ENCODE measurements at regions not wholly inside any gene's neighbourhood (a gene's known extent, or its start where the extent isn't known, plus 50 kb on each side); places are given as distances from the start of the nearest gene placed in this dataset.

- Histone ChIP-seq H3K4me3 (ENCODE audit: low read depth, low read length) (no peak overlapping the region), H3K9me3 (ENCODE audit: control insufficient read depth, insufficient read depth, low read depth, low read length) (no peaks in the 10 kb centered on the region), H3K27me3 (ENCODE audit: control insufficient read depth, insufficient read depth, low read length) (no peaks in the 10 kb centered on the region), H3K27ac (ENCODE audit: low read depth, low read length) (no peak overlapping the region), H3K36me3 (ENCODE audit: control insufficient read depth, insufficient read depth, low read length) (no peaks in the 10 kb centered on the region), H3K4me1 (ENCODE audit: control insufficient read depth, insufficient read depth, low read length) (no peaks in the 10 kb centered on the region), H3K9ac (ENCODE audit: low read length) (no peak overlapping the region)
Measured at GRCh38 chr13:38160131-38160530, 189.5 kb upstream of the UFM1 start.

GRCh38 chr13:38159710-38160109 lies 189.9 kb upstream of the UFM1 start:
- no peaks in the 10 kb centered on the region for H3K27me3 ChIP-seq (ENCODE audit: control insufficient read depth, insufficient read depth, low read length)
- no peak overlapping the region for H3K27ac ChIP-seq (ENCODE audit: low read depth, low read length)
- no peaks in the 10 kb centered on the region for H3K36me3 ChIP-seq (ENCODE audit: control insufficient read depth, insufficient read depth, low read length)
- no peaks in the 10 kb centered on the region for H3K4me1 ChIP-seq (ENCODE audit: control insufficient read depth, insufficient read depth, low read length)
- no peak overlapping the region for H3K4me3 ChIP-seq (ENCODE audit: low read depth, low read length)
- H3K9me3 ChIP-seq (ENCODE audit: control insufficient read depth, insufficient read depth, low read depth, low read length) = 0 out of 2 replicates have a peak, but pooled peaks cover 3% of the 10 kb centered on the region
- H3K9ac ChIP-seq (ENCODE audit: low read length) = no peak overlapping the region

GRCh38 chr13:38147050-38147449 lies 202.6 kb upstream of the UFM1 start:
- no peaks in the 10 kb centered on the region for H3K9me3 ChIP-seq (ENCODE audit: control insufficient read depth, insufficient read depth, low read depth, low read length)
- no peaks in the 10 kb centered on the region for H3K27me3 ChIP-seq (ENCODE audit: control insufficient read depth, insufficient read depth, low read length)
- no peak overlapping the region for H3K4me3 ChIP-seq (ENCODE audit: low read depth, low read length)
- H3K9ac ChIP-seq (ENCODE audit: low read length) = no peak overlapping the region
- H3K36me3 ChIP-seq (ENCODE audit: control insufficient read depth, insufficient read depth, low read length) = no peaks in the 10 kb centered on the region
- no peaks in the 10 kb centered on the region for H3K4me1 ChIP-seq (ENCODE audit: control insufficient read depth, insufficient read depth, low read length)
- H3K27ac ChIP-seq (ENCODE audit: low read depth, low read length) = no peak overlapping the region

- Histone ChIP-seq H3K4me3 (ENCODE audit: low read depth, low read length) (no peak overlapping the region), H3K27me3 (ENCODE audit: control insufficient read depth, insufficient read depth, low read length) (no peaks in the 10 kb centered on the region), H3K4me1 (ENCODE audit: control insufficient read depth, insufficient read depth, low read length) (no peaks in the 10 kb centered on the region), H3K9ac (ENCODE audit: low read length) (no peak overlapping the region), H3K27ac (ENCODE audit: low read depth, low read length) (no peak overlapping the region), H3K9me3 (ENCODE audit: control insufficient read depth, insufficient read depth, low read depth, low read length) (no peaks in the 10 kb centered on the region), H3K36me3 (ENCODE audit: control insufficient read depth, insufficient read depth, low read length) (no peaks in the 10 kb centered on the region)
Measured at GRCh38 chr13:38141792-38142191, 207.9 kb upstream of the UFM1 start.

- Histone ChIP-seq H3K27ac (ENCODE audit: low read depth, low read length) (no peak overlapping the region), H3K9me3 (ENCODE audit: control insufficient read depth, insufficient read depth, low read depth, low read length) (no peaks in the 10 kb centered on the region), H3K4me1 (ENCODE audit: control insufficient read depth, insufficient read depth, low read length) (no peaks in the 10 kb centered on the region), H3K4me3 (ENCODE audit: low read depth, low read length) (no peak overlapping the region), H3K36me3 (ENCODE audit: control insufficient read depth, insufficient read depth, low read length) (no peaks in the 10 kb centered on the region), H3K9ac (ENCODE audit: low read length) (no peak overlapping the region), H3K27me3 (ENCODE audit: control insufficient read depth, insufficient read depth, low read length) (no peaks in the 10 kb centered on the region)
Measured at GRCh38 chr13:38135592-38135991, 214.1 kb upstream of the UFM1 start.

GRCh38 chr13:38121267-38121666 lies 228.4 kb upstream of the UFM1 start:
- Histone ChIP-seq H3K4me1 (ENCODE audit: control insufficient read depth, insufficient read depth, low read length) (no peaks in the 10 kb centered on the region), H3K27me3 (ENCODE audit: control insufficient read depth, insufficient read depth, low read length) (no peaks in the 10 kb centered on the region), H3K4me3 (ENCODE audit: low read depth, low read length) (no peak overlapping the region), H3K36me3 (ENCODE audit: control insufficient read depth, insufficient read depth, low read length) (no peaks in the 10 kb centered on the region), H3K9me3 (ENCODE audit: control insufficient read depth, insufficient read depth, low read depth, low read length) (no peaks in the 10 kb centered on the region), H3K27ac (ENCODE audit: low read depth, low read length) (no peak overlapping the region), H3K9ac (ENCODE audit: low read length) (no peak overlapping the region)

- Histone ChIP-seq H3K27me3 (ENCODE audit: control insufficient read depth, insufficient read depth, low read length) (no peaks in the 10 kb centered on the region), H3K9ac (ENCODE audit: low read length) (no peak overlapping the region), H3K27ac (ENCODE audit: low read depth, low read length) (no peak overlapping the region), H3K4me3 (ENCODE audit: low read depth, low read length) (no peak overlapping the region), H3K36me3 (ENCODE audit: control insufficient read depth, insufficient read depth, low read length) (no peaks in the 10 kb centered on the region), H3K9me3 (ENCODE audit: control insufficient read depth, insufficient read depth, low read depth, low read length) (no peaks in the 10 kb centered on the region), H3K4me1 (ENCODE audit: control insufficient read depth, insufficient read depth, low read length) (no peaks in the 10 kb centered on the region)
Measured at GRCh38 chr13:38103851-38104250, 234.3 kb upstream of the TRPC4 start.

- Histone ChIP-seq H3K27me3 (ENCODE audit: control insufficient read depth, insufficient read depth, low read length) (no peaks in the 10 kb centered on the region), H3K9me3 (ENCODE audit: control insufficient read depth, insufficient read depth, low read depth, low read length) (no peaks in the 10 kb centered on the region), H3K36me3 (ENCODE audit: control insufficient read depth, insufficient read depth, low read length) (no peaks in the 10 kb centered on the region), H3K9ac (ENCODE audit: low read length) (no peak overlapping the region), H3K4me3 (ENCODE audit: low read depth, low read length) (no peak overlapping the region), H3K27ac (ENCODE audit: low read depth, low read length) (no peak overlapping the region), H3K4me1 (ENCODE audit: control insufficient read depth, insufficient read depth, low read length) (no peaks in the 10 kb centered on the region)
Measured at GRCh38 chr13:38099751-38100150, 230.2 kb upstream of the TRPC4 start.

- no peak overlapping the region for H3K27ac ChIP-seq (ENCODE audit: low read depth, low read length)
Measured at GRCh38 chr13:38093425-38093824, 223.9 kb upstream of the TRPC4 start.

GRCh38 chr13:38090913-38091312 lies 221.3 kb upstream of the TRPC4 start:
- no peak overlapping the region for H3K9ac ChIP-seq (ENCODE audit: low read length)

More at GRCh38 chr13:38093425-38093824, 223.9 kb upstream of the TRPC4 start:
- H3K9me3 ChIP-seq (ENCODE audit: control insufficient read depth, insufficient read depth, low read depth, low read length) = no peaks in the 10 kb centered on the region
- H3K27me3 ChIP-seq (ENCODE audit: control insufficient read depth, insufficient read depth, low read length) = no peaks in the 10 kb centered on the region
- H3K36me3 ChIP-seq (ENCODE audit: control insufficient read depth, insufficient read depth, low read length) = no peaks in the 10 kb centered on the region
- H3K4me3 ChIP-seq (ENCODE audit: low read depth, low read length) = no peak overlapping the region
- H3K9ac ChIP-seq (ENCODE audit: low read length) = no peak overlapping the region
- no peaks in the 10 kb centered on the region for H3K4me1 ChIP-seq (ENCODE audit: control insufficient read depth, insufficient read depth, low read length)

GRCh38 chr13:38086721-38087120 lies 217.1 kb upstream of the TRPC4 start:
- Histone ChIP-seq H3K27me3 (ENCODE audit: control insufficient read depth, insufficient read depth, low read length) (no peaks in the 10 kb centered on the region), H3K9ac (ENCODE audit: low read length) (no peak overlapping the region), H3K4me1 (ENCODE audit: control insufficient read depth, insufficient read depth, low read length) (no peaks in the 10 kb centered on the region), H3K36me3 (ENCODE audit: control insufficient read depth, insufficient read depth, low read length) (no peaks in the 10 kb centered on the region), H3K9me3 (ENCODE audit: control insufficient read depth, insufficient read depth, low read depth, low read length) (peaks cover 10% of the 10 kb centered on the region; the same call in 1 of the 2 replicates), H3K4me3 (ENCODE audit: low read depth, low read length) (no peak overlapping the region), H3K27ac (ENCODE audit: low read depth, low read length) (no peak overlapping the region)

More at GRCh38 chr13:38090913-38091312, 221.3 kb upstream of the TRPC4 start:
- Histone ChIP-seq H3K36me3 (ENCODE audit: control insufficient read depth, insufficient read depth, low read length) (no peaks in the 10 kb centered on the region), H3K4me1 (ENCODE audit: control insufficient read depth, insufficient read depth, low read length) (no peaks in the 10 kb centered on the region), H3K27ac (ENCODE audit: low read depth, low read length) (no peak overlapping the region), H3K4me3 (ENCODE audit: low read depth, low read length) (no peak overlapping the region), H3K9me3 (ENCODE audit: control insufficient read depth, insufficient read depth, low read depth, low read length) (peaks cover 10% of the 10 kb centered on the region; the same call in 1 of the 2 replicates), H3K27me3 (ENCODE audit: control insufficient read depth, insufficient read depth, low read length) (no peaks in the 10 kb centered on the region)

GRCh38 chr13:38086013-38086412 lies 216.4 kb upstream of the TRPC4 start:
- Histone ChIP-seq H3K27me3 (ENCODE audit: control insufficient read depth, insufficient read depth, low read length) (no peaks in the 10 kb centered on the region), H3K36me3 (ENCODE audit: control insufficient read depth, insufficient read depth, low read length) (no peaks in the 10 kb centered on the region), H3K4me3 (ENCODE audit: low read depth, low read length) (no peak overlapping the region), H3K4me1 (ENCODE audit: control insufficient read depth, insufficient read depth, low read length) (no peaks in the 10 kb centered on the region), H3K9ac (ENCODE audit: low read length) (no peak overlapping the region), H3K27ac (ENCODE audit: low read depth, low read length) (no peak overlapping the region), H3K9me3 (ENCODE audit: control insufficient read depth, insufficient read depth, low read depth, low read length) (peaks cover 10% of the 10 kb centered on the region; the same call in 1 of the 2 replicates)

Data from HUES6 (cell line).